Type B pancreatic cell (in vitro differentiated cells): ENCODE measurements at regions not wholly inside any gene's neighbourhood (a gene's known extent, or its start where the extent isn't known, plus 50 kb on each side); places are given as distances from the start of the nearest gene placed in this dataset.
A peak's percentile ranks its signal among the peaks of the same experiment; 100 is the strongest.

ENCODE experiments used
- DNase-seq: peaks from one replicate; pipeline ENCODE4 v3.0.0; 2021; ENCODE audit warnings: mixed read lengths; ENCODE audit not compliant: unreplicated experiment; ENCODE audit errors: extremely low spot score
- H3K27ac Mint-ChIP-seq: 2 replicates; pipeline ENCODE4 v1.8.0; 2021; ENCODE audit warnings: mild to moderate bottlenecking, mixed read lengths
- H3K27me3 Mint-ChIP-seq: 2 replicates; pipeline ENCODE4 v1.8.0; 2021; ENCODE audit warnings: mixed read lengths
- H3K36me3 Mint-ChIP-seq: 2 replicates; pipeline ENCODE4 v1.8.0; 2021; ENCODE audit warnings: mixed read lengths
- H3K4me1 Mint-ChIP-seq: one replicate; pipeline ENCODE4 v1.8.0; 2021; ENCODE audit warnings: mixed read lengths; ENCODE audit not compliant: unreplicated experiment
- H3K4me3 Mint-ChIP-seq: 2 replicates; pipeline ENCODE4 v1.8.0; 2021; ENCODE audit warnings: mild to moderate bottlenecking, mixed read lengths
- H3K9me3 Mint-ChIP-seq: 2 replicates; pipeline ENCODE4 v1.8.0; 2021; ENCODE audit warnings: mixed read lengths
- CTCF ChIP-seq: fragments of 200-600 bp; sonication (generic); conservative IDR thresholded peaks from 2 replicates; pipeline ENCODE4 v1.5.0; 2021; ENCODE audit warnings: antibody characterized with exemption, mild to moderate bottlenecking

GRCh38 chr14:94970941-94971730 lies 186.2 kb downstream of the DICER1 start:
- no peak overlapping the region for H3K27ac Mint-ChIP-seq
- no peak for DNase-seq
- H3K4me1 Mint-ChIP-seq: peaks cover 12% of the 10 kb centered on the region
- H3K27me3 Mint-ChIP-seq: peaks cover 5% of the 10 kb centered on the region
- no peak overlapping the region for H3K4me3 Mint-ChIP-seq
- H3K9me3 Mint-ChIP-seq: no peaks in the 10 kb centered on the region
- TF ChIP-seq CTCF: no peak
- no peaks in the 10 kb centered on the region for H3K36me3 Mint-ChIP-seq

- H3K4me1 Mint-ChIP-seq: peaks cover 6% of the 10 kb centered on the region
- H3K27ac Mint-ChIP-seq: no peak overlapping the region
- no peaks in the 10 kb centered on the region for H3K9me3 Mint-ChIP-seq
- H3K36me3 Mint-ChIP-seq: no peaks in the 10 kb centered on the region
- no peak for TF ChIP-seq CTCF
- H3K27me3 Mint-ChIP-seq: no peaks in the 10 kb centered on the region
- no peak overlapping the region for H3K4me3 Mint-ChIP-seq
- DNase-seq: no peak
Observed at GRCh38 chr14:94969766-94970165, 187.6 kb downstream of the DICER1 start.

- H3K4me1 Mint-ChIP-seq: peaks cover 3% of the 10 kb centered on the region
- no peak for TF ChIP-seq CTCF
- no peak overlapping the region for H3K27ac Mint-ChIP-seq
- no peak overlapping the region for H3K4me3 Mint-ChIP-seq
- H3K36me3 Mint-ChIP-seq: no peaks in the 10 kb centered on the region
- H3K27me3 Mint-ChIP-seq: peaks cover 10% of the 10 kb centered on the region
- peak; percentile 32 for DNase-seq
- no peaks in the 10 kb centered on the region for H3K9me3 Mint-ChIP-seq
Observed at GRCh38 chr14:94966868-94967267, 190.5 kb downstream of the DICER1 start.

GRCh38 chr14:94966344-94966743 lies 191.0 kb downstream of the DICER1 start:
- Mint-ChIP-seq H3K27me3 (peaks cover 10% of the 10 kb centered on the region), H3K4me1 (no peaks in the 10 kb centered on the region), H3K9me3 (no peaks in the 10 kb centered on the region), H3K4me3 (no peak overlapping the region), H3K36me3 (no peaks in the 10 kb centered on the region), H3K27ac (no peak overlapping the region)
- TF ChIP-seq CTCF: no peak
- DNase-seq: peak; percentile 16

GRCh38 chr14:94965551-94966313 lies 191.6 kb downstream of the DICER1 start:
- TF ChIP-seq CTCF: no peak
- no peaks in the 10 kb centered on the region for H3K36me3 Mint-ChIP-seq
- H3K9me3 Mint-ChIP-seq: no peaks in the 10 kb centered on the region
- peak; percentile 20 for DNase-seq
- H3K27me3 Mint-ChIP-seq: peaks cover 10% of the 10 kb centered on the region
- no peak overlapping the region for H3K27ac Mint-ChIP-seq
- H3K4me3 Mint-ChIP-seq: no peak overlapping the region
- no peaks in the 10 kb centered on the region for H3K4me1 Mint-ChIP-seq
